GM21723 (cell line): ENCODE measurements at regions not wholly inside any gene's neighbourhood (a gene's known extent, or its start where the extent isn't known, plus 50 kb on each side); places are given as distances from the start of the nearest gene placed in this dataset.

Experiments
- ATAC-seq: cut with Tn5 transposase; IDR thresholded peaks from one replicate; pipeline ENCODE4 v1.9.1; 2021; ENCODE audit warnings: mild to moderate bottlenecking, moderate library complexity; ENCODE audit not compliant: unreplicated experiment

- no peak for ATAC-seq
These were observed 406.5 kb downstream of the IRS2 start for GRCh38 chr13:109379930-109380329.

GRCh38 chr13:109376936-109377335 lies 409.4 kb downstream of the IRS2 start:
- ATAC-seq = no peak

- ATAC-seq = no peak
These were observed 411.7 kb downstream of the IRS2 start for GRCh38 chr13:109374609-109375200.

- ATAC-seq = no peak
These were observed 413.7 kb downstream of the IRS2 start for GRCh38 chr13:109372666-109373065.

- ATAC-seq = no peak
These were observed 415.3 kb downstream of the IRS2 start for GRCh38 chr13:109371066-109371465.

- no peak for ATAC-seq
These were observed 415.9 kb downstream of the IRS2 start for GRCh38 chr13:109370496-109370895.

GRCh38 chr13:109369353-109370052 lies 416.9 kb downstream of the IRS2 start:
- ATAC-seq = no peak

DNA sequence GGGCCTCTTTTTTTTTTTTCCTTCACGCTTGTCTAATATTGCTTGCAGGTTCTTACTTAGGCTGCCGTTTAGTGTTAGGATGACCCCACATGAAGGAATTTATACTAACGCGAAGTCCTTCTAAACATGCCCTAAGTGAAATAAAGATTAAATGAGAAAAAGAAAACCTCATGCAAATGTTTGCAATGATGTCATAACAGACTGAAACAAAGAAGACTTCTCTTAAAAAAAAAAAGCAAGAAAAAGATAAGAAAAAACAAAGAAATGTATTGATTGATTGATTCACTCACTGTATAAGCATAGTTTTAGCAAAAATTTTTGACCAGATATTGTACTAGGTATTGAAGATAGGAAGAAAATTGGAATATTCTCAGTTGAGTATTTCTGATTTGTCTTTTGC lies 418.2 kb downstream of the IRS2 start:
- no peak for ATAC-seq

DNA sequence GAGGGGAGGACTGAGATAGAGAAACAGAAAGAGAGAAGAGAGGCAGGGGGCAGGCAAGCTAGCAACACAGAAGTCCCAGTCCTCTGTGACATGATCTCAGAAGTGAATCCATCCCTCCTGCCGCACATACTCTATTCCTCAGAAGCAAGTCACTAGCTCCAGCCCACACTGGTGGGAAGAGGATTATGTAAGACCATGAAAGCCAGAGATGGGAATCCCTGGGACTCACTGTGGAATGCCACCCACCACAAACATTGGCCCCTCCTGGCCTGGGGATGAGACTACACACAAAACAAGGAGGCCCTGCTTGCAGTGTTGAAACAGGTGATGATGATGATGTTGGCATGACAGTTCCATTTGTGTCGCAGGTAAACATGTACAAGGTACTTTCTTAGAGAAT lies 419.9 kb downstream of the IRS2 start:
- no peak for ATAC-seq

- no peak for ATAC-seq
These were observed 423.0 kb downstream of the IRS2 start for GRCh38 chr13:109363431-109363830.

DNA sequence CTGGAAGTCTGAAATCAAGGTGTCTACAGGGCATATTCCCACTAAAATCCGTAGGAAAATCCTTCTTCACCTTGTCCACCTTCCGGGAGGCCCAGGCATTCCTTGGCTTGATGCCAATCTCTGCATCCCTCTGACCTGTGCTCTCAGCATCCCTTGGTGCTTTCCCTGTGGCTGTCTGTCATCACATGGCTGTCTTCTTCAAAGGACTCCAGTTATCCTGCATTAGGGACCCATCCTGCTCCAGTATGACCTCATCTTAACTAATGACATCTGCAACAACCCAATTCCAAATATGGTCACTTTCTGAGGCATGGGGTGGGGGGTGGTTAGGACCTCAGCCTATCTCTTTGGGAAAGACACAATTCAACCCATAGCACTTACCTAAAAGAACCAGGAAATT lies 423.8 kb downstream of the IRS2 start:
- ATAC-seq = no peak

DNA sequence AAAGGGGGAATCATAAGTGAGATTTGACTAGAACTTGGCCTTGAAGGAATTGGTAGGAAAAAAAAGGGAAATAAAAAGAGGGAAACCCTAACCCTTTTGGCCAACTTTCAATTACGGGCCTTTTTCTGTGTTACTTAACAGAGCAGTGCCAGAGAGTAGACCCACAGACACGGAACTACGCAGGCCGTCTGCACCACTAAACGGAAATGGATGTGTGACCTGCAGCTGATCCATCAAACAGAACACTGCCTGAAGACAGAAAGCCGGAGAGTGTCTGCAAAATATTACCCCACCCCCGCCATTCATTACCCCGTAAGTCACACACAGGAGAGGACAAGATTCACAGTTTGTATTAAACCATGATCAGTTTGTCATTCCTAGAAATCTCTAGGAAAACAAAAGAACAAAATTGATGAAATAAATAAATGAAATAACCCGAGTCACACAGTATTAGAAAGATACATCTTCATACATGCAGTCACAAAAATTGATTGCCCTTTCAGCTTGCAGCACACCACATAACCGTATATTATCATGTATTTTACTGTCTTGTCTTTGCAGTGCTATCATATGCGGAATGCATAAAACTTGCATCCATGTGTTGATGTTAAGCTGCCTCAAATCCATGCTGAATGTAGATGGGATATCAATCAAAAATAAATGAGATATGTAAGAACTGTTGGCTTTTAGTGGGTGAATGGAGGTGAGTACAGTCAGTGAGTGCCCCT lies 424.7 kb downstream of the IRS2 start:
- no peak for ATAC-seq

- no peak for ATAC-seq
These were observed 428.5 kb downstream of the IRS2 start for GRCh38 chr13:109357751-109358471.

DNA sequence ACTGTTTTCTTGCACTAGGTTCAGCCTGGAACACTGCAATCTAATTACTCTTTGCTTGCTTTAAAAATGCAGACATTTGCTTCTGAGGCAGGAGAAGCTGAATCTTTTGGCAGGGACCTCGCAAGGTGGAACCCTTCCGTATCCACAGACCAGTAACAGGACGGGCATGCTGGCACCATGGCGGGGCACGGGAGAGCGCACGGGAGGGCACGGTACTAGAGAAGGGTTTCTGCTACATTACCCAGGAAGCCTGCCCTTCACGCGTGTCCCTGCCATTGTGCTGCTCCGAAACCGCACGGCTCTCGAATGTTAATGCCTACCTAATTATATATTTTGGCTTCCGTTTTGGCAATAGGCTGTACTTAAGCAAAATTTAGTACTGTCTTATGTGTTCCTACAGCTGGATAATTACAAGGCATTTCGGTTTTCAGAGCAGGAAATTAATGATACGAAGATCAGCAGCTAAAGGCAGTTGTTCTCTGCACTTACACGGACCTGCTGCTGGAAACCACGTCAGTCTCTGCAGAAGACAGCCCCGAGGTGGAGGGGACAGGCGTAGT lies 430.4 kb downstream of the IRS2 start:
- no peak for ATAC-seq

DNA sequence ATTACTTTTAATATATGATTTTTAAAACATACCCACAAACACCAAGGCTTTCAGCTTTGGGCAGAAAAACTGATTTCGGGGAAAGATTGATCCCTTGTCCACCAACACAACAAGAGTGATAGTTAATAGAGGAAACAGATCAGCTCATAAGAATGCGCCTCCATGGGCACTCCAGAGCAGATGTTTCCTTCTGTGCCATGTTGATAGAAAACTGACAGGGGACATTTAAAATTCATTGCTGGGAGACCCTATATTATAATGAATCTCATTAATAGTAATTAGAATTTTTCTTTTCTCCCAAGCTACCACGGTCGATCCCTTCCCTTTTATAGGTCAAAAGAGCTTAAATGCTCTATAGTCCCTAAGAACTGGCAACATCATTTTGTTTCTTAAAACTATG lies 431.2 kb downstream of the IRS2 start:
- ATAC-seq = no peak

DNA sequence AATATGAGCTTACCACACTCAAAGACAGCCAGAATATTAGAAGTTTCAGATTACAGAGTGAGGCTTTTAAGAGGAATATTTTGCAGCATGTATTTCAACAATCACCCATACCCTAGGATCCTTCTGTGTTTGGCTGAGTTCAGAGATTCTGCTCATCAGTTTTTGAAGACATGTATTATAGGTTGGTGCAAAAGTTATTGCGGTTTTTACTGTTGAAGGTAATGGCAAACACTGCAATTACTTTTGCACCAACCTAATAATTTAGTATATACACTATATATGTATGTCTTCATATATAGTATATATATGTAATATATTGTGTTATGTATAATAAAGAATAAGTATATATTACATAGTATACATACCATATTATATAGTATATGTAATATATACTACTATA lies 435.1 kb downstream of the IRS2 start:
- ATAC-seq = no peak

- no peak for ATAC-seq
These were observed 437.7 kb downstream of the IRS2 start for GRCh38 chr13:109348519-109349258.

GRCh38 chr13:109346060-109346459 lies 440.3 kb downstream of the IRS2 start:
- ATAC-seq = no peak

GRCh38 chr13:109345433-109345941 lies 440.9 kb downstream of the IRS2 start:
- no peak for ATAC-seq

GRCh38 chr13:109344552-109345157 lies 441.7 kb downstream of the IRS2 start:
- no peak for ATAC-seq
